HG03064 (cell line): ENCODE measurements at regions not wholly inside any gene's neighbourhood (a gene's known extent, or its start where the extent isn't known, plus 50 kb on each side); places are given as distances from the start of the nearest gene placed in this dataset.
"Not testable (repeated sequence)": the region's sequence is repeated elsewhere in the genome, so short reads cannot be mapped to it uniquely, and the experiment has no call there.

Experiments used
- ATAC-seq: cut with Tn5 transposase; IDR thresholded peaks from one replicate; pipeline ENCODE4 v1.9.1; 2021; ENCODE audit warnings: low read depth; ENCODE audit not compliant: unreplicated experiment

DNA sequence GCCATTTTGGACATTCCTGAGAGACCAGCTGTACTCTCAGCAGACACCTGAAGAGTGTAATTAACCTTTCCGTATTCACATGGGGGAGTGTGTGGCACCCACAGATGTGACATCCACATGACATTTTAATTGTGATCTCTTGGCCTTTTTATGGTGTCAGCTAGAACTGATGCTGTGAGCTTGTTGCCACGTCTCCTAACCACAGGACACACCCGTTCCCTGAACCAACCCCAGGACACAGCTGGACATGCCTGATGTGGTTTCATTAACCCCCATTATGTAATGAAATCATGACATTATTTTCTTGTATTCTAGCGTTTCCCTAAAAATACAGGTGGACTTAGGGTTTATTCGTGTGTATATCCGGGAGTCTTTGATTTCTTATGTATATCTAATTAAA is 1036.1 kb downstream of the TMEM121 start:
- ATAC-seq = no peak

DNA sequence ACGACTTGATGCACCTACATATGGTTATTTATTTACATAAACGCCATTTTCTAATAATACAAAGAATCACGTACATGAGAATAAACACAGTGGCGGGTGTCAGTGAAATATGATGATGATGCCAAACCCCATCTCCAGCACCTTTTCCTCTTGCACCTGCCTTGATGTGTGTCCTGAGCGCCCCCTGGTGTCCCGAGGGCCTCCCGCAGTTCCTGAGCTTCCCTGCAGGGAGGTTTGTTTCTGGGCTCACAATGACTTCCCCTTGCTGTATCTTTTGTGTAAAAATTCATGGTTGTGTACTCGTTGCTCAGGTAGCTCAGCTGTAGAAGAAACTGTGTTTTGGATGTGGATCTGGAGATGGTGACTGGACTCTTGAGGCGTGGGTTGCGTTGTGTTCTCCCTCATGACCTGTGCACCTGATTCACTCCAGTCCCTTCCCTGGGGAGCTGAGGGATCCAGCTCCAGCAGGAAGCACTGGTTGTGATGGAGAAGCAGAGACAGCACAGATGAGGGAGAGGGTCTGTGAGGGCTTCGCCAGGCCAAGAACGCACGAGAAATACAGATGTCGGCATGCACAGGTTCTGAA is 1037.8 kb downstream of the TMEM121 start:
- no peak for ATAC-seq

DNA sequence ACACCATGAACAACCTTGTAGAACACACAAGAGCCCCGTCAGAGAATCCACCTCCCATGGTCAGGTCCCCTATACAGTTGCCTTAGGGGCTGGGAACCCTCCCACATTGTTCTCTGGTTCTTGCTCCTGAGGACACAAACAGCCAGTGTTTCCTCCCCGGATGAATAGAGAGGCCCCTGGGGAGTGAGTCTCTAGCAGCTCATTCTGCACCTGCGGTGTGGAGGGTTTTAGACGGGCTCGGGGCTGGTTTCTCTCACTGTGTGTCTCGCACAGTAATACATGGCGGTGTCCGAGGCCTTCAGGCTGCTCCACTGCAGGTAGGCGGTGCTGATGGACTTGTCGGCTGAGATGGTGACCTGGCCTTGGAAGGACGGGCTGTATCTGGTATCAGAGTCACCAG is 1052.1 kb downstream of the TMEM121 start:
- no peak for ATAC-seq

DNA sequence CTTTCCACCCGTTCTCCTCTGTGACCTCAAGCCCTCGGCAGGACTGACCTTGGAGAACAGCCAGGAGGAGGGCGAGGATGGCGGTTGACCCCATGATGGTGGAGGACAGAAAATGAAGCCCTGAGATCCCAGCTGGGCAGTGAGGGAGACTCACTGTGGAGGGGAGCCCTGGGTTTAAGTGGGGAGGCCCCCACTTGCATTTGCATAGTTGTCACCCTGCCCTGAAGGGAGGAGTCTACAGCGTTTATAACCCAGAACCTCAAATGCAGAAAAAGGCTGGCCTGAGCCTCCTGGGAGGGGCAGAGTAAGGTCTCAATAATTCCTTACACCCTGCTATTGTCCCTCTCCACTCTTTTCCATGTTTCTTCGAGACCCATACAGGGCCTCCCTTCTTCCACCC is 1052.7 kb downstream of the TMEM121 start:
- ATAC-seq = no peak

DNA sequence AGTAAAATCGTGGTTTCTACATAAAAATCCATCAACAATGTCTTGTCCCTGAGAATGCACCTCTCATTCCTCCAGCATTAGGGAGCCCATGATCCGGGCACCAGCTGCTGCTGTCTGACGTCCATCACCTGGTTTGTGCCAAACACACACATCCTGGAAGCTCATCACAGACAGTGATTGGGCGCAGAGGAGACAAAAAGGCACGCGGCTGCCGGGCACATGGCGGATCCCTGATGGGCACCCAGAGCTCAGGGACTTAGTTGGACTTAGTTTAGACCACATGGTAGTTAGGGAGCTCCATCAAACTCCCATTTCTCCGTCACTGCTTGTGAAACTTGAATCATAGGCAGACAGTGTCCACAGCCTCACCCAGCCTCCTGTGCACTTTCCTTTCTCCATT is 1059.3 kb downstream of the TMEM121 start:
- no peak for ATAC-seq

DNA sequence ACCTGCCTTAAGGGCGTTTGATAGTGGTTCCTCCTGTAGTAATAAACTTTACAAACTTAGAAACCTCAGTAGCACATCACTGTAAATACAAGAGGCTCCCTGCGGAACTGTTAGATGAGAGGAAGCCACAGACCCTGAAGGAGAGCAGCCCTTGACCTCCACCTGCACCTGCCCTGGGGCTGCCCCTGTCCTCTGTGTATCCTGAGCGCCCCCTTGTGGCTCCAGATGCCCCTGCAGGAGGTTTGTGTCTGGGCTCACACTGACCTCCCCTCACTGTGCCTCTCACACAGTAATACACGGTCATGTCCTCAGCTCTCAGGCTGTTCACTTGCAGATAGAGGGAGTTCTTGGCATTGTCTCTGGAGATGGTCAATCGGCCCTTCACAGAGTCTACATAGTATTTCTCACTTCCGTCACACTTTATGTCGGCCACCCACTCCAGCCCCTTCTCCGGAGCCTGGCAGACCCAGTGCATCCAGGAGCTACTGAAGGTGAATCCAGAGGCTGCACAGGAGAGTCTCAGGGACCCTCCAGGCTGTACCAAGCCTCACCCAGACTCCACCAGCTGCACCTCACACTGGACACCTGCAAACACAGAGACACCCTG is 1059.8 kb downstream of the TMEM121 start:
- ATAC-seq = no peak

DNA sequence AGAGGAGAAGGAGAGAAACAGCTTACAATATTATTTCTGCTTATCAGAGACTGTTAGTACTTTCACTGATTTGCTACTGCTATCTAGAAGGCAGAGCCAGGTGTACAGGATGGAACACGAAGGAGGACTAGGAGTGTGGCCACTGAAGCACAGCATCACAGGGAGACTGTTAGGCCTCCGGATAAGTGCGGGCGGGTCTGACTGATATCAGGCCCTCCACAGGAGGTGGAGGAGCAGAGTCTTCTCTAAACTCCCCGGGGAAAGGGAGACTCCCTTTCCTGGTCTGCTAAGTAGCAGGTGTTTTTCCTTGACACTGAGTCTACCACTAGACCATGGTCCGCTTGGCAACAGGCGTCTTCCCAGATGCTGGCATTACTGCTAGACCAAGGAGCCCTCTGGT is 1065.2 kb downstream of the TMEM121 start:
- not testable (repeated sequence) for ATAC-seq

DNA sequence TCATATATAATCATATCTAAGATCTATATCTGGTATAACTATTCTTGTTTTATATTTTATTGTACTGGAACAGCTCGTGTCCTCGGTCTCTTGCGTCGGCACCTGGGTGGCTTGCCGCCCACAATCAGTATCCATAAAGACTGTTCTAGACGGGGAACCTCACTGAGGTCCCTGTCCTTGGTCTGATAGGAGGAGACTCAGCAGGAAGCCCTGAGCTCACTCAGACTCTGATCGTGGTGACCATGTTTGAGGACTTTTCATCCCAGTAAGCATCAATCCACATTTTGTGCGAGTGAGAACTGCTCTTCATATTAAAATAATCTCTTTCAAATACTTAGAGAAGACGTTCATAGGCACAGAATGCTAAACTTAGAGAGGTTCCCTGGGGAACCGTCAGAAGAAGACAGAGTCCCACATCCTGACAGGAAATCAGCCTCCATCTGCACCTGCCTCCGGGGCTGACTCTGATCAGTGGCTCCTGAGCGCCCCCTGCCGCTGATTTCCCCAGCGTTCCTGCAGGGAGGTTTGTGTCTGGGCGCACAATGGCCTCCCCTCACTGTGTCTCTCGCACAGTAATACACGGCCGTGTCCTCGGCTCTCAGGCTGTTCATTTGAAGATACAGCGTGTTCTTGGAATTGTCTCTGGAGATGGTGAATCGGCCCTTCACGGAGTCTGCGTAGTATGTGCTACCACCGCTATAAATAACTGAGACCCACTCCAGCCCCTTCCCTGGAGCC is 1065.9 kb downstream of the TMEM121 start:
- not testable (repeated sequence) for ATAC-seq

DNA sequence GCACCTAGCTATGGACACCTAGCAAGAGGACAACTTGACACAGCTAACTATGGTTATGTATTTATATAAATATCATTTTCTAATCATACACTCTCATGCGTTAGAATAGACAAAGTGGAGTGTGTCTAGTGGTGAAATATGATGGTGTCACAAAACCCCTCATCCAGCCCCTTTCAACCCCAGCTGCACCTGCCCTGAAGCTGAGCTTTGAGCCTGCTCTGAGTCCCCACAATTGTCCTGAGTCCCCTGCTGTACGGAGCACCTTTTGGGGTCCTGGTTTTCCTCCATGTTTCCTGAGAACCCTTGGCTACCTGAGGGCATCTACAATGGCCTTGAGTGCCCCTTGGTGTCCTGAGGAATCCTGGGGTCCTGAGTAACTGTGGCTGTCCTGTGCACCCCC is 1072.8 kb downstream of the TMEM121 start:
- ATAC-seq = no peak

DNA sequence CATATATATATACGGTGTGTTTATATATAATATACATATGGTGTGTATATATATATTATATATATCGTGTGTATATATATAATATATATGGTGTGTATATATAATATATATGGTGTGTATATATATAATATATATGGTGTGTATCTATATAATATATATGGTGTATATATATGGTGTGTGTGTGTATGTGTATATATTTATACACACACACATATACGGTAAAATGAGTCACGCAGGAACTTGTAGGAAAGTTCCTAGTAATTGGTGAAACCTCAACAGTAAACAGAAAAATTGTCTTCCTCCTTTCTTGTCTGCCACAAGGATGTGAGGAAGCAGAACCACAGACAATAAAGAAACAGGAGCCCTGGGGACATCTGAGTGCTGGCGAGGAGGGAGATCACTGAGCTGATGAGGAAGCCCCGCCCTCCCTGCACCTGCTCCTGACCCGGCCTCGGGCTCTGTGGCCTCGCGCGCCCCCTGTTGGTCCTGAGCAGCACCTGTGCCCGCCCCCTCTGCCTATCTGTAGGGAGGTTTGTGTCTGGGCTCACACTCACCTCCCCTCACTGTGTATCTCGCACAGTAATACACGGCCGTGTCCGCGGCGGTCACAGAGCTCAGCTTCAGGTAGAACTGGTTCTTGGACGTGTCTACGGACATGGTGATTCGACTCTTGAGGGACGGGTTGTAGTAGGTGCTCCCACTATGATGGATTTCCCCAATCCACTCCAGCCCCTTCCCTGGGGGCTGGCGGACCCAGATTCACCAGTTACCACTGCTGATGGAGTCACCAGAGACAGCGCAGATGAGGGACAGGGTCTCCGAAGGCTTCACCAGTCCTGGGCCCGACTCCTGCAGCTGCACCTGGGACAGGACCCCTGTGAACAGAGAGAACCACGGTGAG is 1079.4 kb downstream of the TMEM121 start:
- no peak for ATAC-seq

DNA sequence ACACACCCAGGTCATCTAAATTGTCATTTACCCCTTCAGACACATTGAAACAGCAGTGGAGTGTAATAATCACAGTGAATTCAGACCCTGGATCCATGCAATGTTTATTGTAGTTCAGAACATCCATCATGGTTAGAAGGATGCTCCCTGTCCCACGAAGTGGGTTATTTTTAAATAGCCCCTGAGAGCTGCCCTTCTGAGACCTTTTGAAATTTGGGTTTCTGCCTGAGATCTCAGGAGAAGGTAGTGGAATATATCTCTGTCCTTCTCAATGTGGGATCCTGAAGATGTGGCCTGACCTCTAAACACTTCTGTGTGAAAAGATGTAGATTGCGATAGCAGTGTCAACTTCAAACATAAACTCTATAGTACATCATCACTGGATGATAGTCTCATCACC is 1080.6 kb downstream of the TMEM121 start:
- ATAC-seq = no peak

DNA sequence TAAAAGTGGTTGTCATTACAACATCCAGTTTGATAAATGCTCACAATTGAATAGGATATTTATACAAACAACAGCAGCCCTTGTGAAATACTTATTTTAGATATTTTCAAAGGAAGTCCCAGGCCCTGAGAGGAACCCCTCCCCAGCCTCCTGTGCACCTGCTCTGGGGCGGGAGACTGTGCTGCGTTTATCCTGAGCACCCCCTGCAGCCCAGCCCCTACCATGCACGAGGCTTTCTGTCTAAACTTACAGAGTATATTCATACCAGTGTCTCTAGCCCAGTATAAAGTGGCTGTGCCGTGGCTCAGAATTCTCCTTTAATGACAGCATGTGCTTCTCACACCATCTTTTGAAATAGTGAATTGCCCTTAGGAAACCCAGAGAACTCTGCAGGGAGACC is 1084.3 kb downstream of the TMEM121 start:
- ATAC-seq = no peak

DNA sequence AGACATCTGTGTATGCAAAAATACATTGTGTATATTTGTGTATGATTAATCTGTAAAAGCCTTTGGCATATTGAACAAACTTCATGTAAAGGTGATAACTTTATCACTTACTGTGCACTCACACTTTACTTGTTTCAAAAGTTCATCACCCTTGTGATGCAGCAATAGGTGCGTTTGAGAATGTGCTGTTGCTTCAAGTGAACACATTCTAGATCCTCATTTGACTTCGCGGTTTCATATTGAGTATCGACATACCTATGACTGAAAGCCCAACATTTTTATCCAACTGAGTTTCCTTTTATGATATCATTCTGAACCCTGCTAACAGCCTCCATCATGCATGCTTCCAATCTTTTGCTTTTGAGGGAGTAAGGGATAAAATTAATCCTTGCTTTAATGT is 1086.9 kb downstream of the TMEM121 start:
- no peak for ATAC-seq

DNA sequence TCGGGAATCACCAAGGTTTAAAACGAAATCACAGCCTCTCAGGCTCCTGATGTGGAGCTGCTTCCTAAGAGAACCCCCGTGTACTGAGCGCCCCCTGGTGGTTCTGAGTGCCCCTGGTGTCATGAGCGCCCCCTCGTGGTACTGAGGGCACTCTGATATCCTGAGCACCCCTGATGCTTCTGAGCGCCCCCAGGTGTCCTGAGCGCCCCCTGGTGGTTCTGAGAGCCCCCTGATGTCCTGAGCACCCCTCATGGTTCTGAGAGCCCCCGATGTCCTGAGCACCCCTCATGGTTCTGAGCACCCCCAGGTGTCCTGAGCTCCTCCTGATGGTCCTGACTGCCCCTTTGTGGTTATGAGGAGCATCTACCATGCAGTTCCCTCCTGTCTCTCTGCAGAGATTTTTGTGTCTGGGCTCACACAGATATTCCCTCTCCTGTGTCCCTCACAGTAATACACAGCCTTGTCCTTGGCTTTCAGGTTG is 1092.1 kb downstream of the TMEM121 start:
- not testable (repeated sequence) for ATAC-seq

DNA sequence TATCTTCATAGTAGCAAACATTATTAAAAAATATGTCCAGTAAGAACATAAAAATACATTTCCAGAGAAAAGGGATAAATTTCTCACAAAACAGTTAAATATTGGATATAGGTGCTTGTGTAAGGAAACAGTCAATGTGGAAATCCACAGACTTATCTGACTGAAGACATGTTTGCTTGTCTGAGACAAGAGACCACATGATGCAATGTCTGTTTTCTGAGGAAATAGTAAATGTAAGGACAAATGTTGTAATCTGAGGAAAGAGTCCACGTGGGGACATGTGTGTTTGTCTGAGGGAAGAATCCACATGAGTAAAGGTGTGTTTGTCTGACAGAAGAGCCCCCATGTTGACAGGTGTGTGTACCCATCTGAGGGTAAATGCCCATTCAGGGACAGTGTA is 1093.2 kb downstream of the TMEM121 start:
- no peak for ATAC-seq

DNA sequence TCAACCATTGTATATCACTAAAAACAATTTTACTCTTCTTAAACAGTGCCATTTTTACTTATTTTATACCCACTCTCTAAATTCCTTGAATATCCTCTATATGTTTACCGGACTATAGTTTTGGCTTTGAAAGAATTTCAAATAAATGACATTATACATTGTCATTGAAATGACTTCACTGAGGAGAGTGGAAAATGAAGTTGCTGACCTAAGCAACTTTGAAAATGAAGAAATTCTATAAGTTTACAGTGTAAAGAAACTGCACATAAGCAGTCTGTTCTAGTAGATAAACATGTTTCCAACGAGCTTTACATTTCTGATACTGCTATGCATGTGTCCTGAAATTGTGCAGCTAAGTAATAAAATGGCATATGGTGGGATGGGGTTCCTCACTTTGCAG is 1094.0 kb downstream of the TMEM121 start:
- no peak for ATAC-seq

DNA sequence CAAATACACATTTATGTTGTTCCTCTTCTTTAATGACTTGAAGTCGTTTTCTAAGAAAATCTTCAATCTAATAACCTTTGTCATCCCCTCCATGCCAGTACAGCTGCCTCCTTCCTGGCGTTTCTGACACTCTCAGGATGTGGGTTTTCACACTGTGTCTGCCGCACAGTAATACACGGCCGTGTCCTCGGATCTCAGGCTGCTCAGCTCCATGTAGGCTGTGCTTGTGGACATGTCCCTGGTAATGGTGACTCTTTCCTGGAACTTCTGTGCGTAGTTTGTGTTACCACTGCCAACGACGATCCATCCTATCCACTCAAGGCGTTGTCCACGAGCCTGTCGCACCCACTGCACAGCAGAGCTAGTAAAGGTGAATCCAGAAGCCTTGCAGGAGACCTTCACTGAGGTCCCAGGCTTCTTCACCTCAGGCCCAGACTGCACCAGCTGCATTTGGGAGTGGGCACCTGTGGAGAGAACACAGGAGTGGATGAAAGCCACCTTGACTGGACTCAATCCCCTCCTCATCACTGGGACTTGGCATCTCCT is 1095.9 kb downstream of the TMEM121 start:
- ATAC-seq = no peak

DNA sequence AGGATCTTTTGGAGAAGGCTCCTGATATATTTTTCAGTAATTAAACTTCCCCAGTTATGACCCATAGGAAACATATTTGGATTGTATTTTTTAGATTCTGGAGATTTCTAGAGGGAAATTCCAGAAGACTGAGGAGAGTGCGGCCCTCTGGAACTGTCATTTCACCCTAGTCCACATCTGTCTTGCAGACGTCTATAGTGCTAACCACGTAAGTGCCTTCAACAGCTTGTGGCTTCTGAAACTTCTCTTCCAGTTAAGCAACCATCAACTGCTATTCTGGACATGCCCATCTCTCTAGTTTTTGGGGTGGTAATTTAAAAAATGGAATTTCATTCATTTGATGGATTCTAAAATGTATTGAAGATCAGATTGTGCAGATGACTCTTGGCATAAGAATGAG is 1098.8 kb downstream of the TMEM121 start:
- no peak for ATAC-seq

DNA sequence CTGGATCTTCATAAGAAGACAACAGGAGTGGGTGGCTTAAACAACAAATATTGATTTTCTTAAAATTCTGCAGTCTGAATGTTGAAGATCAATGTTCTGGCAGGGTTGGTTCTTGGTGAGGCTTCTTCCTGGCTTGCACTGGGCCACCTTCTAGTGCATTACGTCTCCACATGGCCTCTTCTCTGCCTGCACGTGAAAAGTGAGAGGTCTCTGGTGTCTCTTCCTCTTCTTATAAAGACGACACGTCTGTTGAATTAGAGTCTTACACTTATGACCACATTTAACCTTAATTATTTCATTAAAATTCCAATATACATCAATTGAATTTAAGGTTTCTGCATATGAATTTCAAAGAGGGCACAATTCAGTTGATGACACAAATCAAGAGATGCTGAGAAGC is 1100.1 kb downstream of the TMEM121 start:
- not testable (repeated sequence) for ATAC-seq

DNA sequence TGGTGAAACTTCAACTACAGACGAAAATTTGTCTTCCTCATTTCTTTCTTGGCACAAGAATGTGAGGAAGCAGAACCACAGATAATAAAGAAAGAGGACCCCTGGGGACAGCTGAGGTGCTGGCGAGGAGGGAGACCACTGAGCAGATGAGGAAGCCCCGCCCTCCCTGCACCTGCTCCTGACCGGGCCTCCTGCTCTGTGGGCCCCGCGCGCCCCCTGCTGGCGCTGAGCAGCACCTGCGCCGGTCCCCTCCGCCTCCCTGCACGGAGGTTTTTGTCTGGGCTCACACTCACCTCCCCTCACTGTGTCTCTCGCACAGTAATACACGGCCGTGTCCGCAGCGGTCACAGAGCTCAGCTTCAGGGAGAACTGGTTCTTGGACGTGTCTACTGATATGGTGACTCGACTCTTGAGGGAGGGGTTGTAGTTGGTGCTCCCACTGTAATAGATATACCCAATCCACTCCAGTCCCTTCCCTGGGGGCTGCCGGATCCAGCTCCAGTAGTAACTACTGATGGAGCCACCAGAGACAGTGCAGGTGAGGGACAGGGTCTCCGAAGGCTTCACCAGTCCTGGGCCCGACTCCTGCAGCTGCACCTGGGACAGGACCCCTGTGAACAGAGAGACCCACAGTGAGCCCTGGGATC is 1100.7 kb downstream of the TMEM121 start:
- ATAC-seq = not testable (repeated sequence)
